ENCODE measurements at regions not wholly inside any gene's neighbourhood (a gene's known extent, or its start where the extent isn't known, plus 50 kb on each side); places are given as distances from the start of the nearest gene placed in this dataset.

- TF ChIP-seq POLR2AphosphoS5 (IDR thresholded peaks at IDR 0.05; ENCODE audit: low read depth, low read length) = no peak
- no peak for TF ChIP-seq REST (IDR thresholded peaks at IDR 0.05; ENCODE audit: insufficient read depth in 1 of 2, low read depth in 2 of 2, low read length in 1 of 2)
Measured at GRCh38 chr6:146972546-146972945, 231.7 kb upstream of the STXBP5 start.
